ENCODE measurements at regions not wholly inside any gene's neighbourhood (a gene's known extent, or its start where the extent isn't known, plus 50 kb on each side); places are given as distances from the start of the nearest gene placed in this dataset.

DNA sequence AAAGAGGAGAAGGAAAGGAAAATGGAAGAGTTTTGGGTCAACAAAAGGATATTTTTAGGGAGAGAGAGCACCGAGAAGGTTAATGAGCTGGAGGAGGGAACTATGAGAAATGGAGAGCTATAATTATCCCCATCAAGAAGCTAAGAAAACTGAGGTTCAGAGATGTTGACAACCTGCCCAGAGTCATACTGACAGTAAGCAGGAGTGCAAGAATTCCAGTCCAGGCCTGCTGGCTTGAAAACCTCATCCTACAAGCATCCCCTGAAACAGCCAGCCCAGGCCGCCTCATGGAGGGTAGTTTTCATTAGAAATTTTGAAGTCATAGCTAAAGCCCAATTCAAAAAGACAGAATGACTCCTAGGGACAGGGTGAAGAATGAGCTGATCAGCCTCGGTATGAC lies 172.1 kb upstream of the LRFN2 start:
- H3K4me3 ChIP-seq (ENCODE audit: low read depth, low read length): no peak overlapping the region
- TF ChIP-seq, protein P1, sequence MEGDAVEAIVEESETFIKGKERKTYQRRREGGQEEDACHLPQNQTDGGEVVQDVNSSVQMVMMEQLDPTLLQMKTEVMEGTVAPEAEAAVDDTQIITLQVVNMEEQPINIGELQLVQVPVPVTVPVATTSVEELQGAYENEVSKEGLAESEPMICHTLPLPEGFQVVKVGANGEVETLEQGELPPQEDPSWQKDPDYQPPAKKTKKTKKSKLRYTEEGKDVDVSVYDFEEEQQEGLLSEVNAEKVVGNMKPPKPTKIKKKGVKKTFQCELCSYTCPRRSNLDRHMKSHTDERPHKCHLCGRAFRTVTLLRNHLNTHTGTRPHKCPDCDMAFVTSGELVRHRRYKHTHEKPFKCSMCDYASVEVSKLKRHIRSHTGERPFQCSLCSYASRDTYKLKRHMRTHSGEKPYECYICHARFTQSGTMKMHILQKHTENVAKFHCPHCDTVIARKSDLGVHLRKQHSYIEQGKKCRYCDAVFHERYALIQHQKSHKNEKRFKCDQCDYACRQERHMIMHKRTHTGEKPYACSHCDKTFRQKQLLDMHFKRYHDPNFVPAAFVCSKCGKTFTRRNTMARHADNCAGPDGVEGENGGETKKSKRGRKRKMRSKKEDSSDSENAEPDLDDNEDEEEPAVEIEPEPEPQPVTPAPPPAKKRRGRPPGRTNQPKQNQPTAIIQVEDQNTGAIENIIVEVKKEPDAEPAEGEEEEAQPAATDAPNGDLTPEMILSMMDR (IDR thresholded peaks at IDR 0.05; ENCODE audit: borderline replicate concordance, insufficient read depth, low read depth, low read length): no peak

- TF ChIP-seq, protein P1 (IDR thresholded peaks at IDR 0.05; ENCODE audit: borderline replicate concordance, insufficient read depth, low read depth, low read length): no peak
- no peak overlapping the region for H3K4me3 ChIP-seq (ENCODE audit: low read depth, low read length)
Observed at GRCh38 chr6:40755749-40756452, 168.7 kb upstream of the LRFN2 start.

GRCh38 chr6:40755046-40755681 lies 168.0 kb upstream of the LRFN2 start:
- TF ChIP-seq, protein P1 (IDR thresholded peaks at IDR 0.05; ENCODE audit: borderline replicate concordance, insufficient read depth, low read depth, low read length): no peak
- H3K4me3 ChIP-seq (ENCODE audit: low read depth, low read length): no peak overlapping the region

DNA sequence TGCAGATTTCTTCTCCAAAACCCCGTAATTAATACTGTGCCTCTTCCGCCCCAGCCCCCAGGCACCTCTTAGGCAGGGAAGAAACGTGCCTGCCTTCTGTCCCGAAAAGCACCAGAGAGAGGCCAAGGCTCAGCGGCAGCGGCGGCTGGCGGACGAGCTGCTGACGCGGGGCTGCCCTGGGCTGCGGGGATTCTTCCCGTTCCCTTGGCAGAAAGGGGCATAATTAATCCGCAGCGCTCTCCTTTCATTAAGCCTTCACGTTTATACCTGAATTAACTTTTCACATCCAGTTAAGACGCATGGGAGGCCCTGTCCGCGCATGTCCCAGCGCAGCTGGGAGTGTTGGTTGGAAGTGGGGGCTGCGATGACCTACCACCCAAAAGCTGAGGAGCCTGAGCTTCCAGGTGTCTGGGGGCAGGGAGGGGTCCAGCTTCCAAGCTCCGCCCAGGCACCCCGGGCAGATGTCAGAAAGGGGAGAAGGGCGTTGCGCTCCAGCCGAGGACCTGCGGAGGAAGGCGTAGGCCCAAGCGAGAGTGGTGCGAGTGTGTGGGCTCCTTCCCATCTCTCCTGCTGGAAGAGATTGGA lies 167.4 kb upstream of the LRFN2 start:
- TF ChIP-seq, protein P1 (IDR thresholded peaks at IDR 0.05; ENCODE audit: borderline replicate concordance, insufficient read depth, low read depth, low read length): no peak
- no peak overlapping the region for H3K4me3 ChIP-seq (ENCODE audit: low read depth, low read length)

DNA sequence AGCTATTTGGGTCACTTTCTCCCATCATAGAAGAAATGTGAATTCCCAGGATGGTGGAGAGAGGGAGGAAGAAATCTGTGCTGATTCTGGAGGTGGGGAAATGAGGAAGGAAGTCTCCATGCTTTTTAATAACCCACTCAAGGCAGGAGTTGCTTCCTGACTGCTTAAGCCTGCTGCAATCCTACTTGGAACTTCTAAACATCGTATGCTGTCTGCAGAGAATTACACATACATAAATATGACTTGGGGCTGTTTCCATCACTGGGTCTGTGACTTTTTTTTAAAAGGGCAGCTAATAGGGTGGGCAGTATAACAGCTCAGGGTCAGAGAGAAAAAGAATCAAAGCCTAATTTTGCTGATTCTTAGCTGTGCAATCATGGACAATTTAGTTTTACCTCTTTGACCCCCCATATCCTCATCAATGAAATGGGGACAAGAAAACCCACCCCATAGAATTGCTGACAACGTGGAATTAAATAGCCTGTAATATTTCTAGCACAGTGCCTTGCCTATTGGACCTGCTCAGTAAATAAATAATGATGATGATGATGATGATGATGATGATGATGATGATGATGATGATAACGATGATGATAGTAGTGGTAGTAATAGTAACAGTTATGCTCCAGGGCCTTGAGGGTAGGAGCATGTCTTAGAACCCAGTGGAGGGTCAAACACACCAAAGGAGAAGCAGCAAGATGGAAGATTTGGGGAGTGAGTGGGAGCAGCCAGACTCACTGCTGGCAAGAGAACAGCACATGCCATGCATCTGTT lies 166.7 kb upstream of the LRFN2 start:
- no peak overlapping the region for H3K4me3 ChIP-seq (ENCODE audit: low read depth, low read length)
- TF ChIP-seq, protein P1 (IDR thresholded peaks at IDR 0.05; ENCODE audit: borderline replicate concordance, insufficient read depth, low read depth, low read length): no peak

GRCh38 chr6:40753048-40753447 lies 165.9 kb upstream of the LRFN2 start:
- TF ChIP-seq, protein P1 (IDR thresholded peaks at IDR 0.05; ENCODE audit: borderline replicate concordance, insufficient read depth, low read depth, low read length): no peak
- no peak overlapping the region for H3K4me3 ChIP-seq (ENCODE audit: low read depth, low read length)

Measured in GM12875 (cell line).